ENCODE measurements at regions not wholly inside any gene's neighbourhood (a gene's known extent, or its start where the extent isn't known, plus 50 kb on each side); places are given as distances from the start of the nearest gene placed in this dataset.

DNA sequence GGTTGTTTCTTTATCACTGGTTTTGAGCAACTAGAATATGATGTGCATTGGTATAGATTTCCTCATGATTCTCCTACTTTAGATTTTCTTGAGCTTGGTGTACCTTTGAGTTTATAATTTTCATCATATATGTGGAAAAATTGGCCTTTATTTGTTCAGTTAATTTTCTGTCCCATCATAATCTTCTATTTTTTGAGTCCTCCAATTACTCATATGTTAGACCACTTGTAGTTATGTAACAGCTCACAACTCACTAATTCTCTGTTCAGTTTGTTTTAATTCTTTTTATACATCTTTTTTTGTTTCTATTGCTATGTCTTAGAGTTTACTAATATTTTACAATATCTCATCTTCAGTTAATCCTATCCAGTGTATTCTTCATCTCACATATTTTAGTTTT is 81.3 kb upstream of the LAMA2 start:
- no peak overlapping the region for H3K4me3 ChIP-seq (ENCODE audit: low read length in 3 of 3)
- no peaks in the 10 kb centered on the region for H3K36me3 ChIP-seq (ENCODE audit: control insufficient read depth in 2 of 3, insufficient read depth in 3 of 3, low read length in 3 of 3)
- FAIRE-seq (no peak), DNase-seq (no peak)
- no peaks in the 10 kb centered on the region for H3K9me3 ChIP-seq (ENCODE audit: control insufficient read depth in 2 of 3, insufficient read depth in 1 of 3, low read length in 3 of 3)
- no peaks in the 10 kb centered on the region for H3K4me1 ChIP-seq (ENCODE audit: control insufficient read depth in 2 of 3, insufficient read depth in 2 of 3, low read depth in 1 of 3, low read length in 3 of 3)
- no peak overlapping the region for H3K9ac ChIP-seq (ENCODE audit: low read length in 3 of 3)
- intact Hi-C loops (cut with DNase I): loop anchor here (10.0 kb wide), 1 partner anchor 443 kb away; no protein-coding TSS in a partner anchor
- H3K27me3 ChIP-seq (ENCODE audit: control insufficient read depth, insufficient read depth, low read length): no peaks in the 10 kb centered on the region
- TF ChIP-seq, protein P1, sequence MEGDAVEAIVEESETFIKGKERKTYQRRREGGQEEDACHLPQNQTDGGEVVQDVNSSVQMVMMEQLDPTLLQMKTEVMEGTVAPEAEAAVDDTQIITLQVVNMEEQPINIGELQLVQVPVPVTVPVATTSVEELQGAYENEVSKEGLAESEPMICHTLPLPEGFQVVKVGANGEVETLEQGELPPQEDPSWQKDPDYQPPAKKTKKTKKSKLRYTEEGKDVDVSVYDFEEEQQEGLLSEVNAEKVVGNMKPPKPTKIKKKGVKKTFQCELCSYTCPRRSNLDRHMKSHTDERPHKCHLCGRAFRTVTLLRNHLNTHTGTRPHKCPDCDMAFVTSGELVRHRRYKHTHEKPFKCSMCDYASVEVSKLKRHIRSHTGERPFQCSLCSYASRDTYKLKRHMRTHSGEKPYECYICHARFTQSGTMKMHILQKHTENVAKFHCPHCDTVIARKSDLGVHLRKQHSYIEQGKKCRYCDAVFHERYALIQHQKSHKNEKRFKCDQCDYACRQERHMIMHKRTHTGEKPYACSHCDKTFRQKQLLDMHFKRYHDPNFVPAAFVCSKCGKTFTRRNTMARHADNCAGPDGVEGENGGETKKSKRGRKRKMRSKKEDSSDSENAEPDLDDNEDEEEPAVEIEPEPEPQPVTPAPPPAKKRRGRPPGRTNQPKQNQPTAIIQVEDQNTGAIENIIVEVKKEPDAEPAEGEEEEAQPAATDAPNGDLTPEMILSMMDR (IDR thresholded peaks at IDR 0.05; ENCODE audit: borderline replicate concordance, extremely low read depth, insufficient read depth): no peak
- H3K27ac ChIP-seq (ENCODE audit: low read depth in 2 of 2, low read length in 2 of 2): no peak overlapping the region

DNA sequence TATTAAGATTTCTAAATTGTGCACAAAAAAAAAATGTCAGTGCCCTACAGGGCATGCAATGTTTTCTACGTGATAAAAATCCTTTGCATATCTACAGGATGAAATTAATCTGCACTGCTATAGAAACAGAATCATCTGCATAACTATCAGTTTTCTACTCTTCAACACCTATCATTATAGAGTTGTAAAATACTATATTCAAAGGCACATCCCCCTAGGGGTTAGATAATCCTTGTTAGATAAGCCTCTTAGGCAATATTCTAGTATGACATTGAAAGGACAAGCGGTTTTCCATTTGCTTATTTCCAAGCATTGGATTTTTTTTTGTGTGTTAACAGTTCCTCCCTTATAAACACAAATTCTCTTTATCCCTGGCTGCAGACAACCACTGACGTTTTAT is 98.7 kb upstream of the LAMA2 start:
- TF ChIP-seq, protein P1 (IDR thresholded peaks at IDR 0.05; ENCODE audit: borderline replicate concordance, extremely low read depth, insufficient read depth): no peak
- no peaks in the 10 kb centered on the region for H3K36me3 ChIP-seq (ENCODE audit: control insufficient read depth in 2 of 3, insufficient read depth in 3 of 3, low read length in 3 of 3)
- no peak for FAIRE-seq
- H3K9ac ChIP-seq (ENCODE audit: low read length in 3 of 3): no peak overlapping the region
- no peak for DNase-seq
- intact Hi-C loops (cut with DNase I): no loop called here
- H3K4me3 ChIP-seq (ENCODE audit: low read length in 3 of 3): no peak overlapping the region
- H3K27ac ChIP-seq (ENCODE audit: low read depth in 2 of 2, low read length in 2 of 2): no peak overlapping the region
- no peaks in the 10 kb centered on the region for H3K27me3 ChIP-seq (ENCODE audit: control insufficient read depth, insufficient read depth, low read length)
- no peaks in the 10 kb centered on the region for H3K9me3 ChIP-seq (ENCODE audit: control insufficient read depth in 2 of 3, insufficient read depth in 1 of 3, low read length in 3 of 3)
- H3K4me1 ChIP-seq (ENCODE audit: control insufficient read depth in 2 of 3, insufficient read depth in 2 of 3, low read depth in 1 of 3, low read length in 3 of 3): no peaks in the 10 kb centered on the region

- no peak for DNase-seq
- Histone ChIP-seq H3K4me1 (ENCODE audit: control insufficient read depth in 2 of 3, insufficient read depth in 2 of 3, low read depth in 1 of 3, low read length in 3 of 3) (no peaks in the 10 kb centered on the region), H3K9me3 (ENCODE audit: control insufficient read depth in 2 of 3, insufficient read depth in 1 of 3, low read length in 3 of 3) (peaks cover 0 to 4% (median 0%) of the 10 kb centered on the region in 3 donors), H3K4me3 (ENCODE audit: low read length in 3 of 3) (no peak overlapping the region), H3K27me3 (ENCODE audit: control insufficient read depth, insufficient read depth, low read length) (no peaks in the 10 kb centered on the region), H3K27ac (ENCODE audit: low read depth in 2 of 2, low read length in 2 of 2) (no peak overlapping the region), H3K9ac (ENCODE audit: low read length in 3 of 3) (no peak overlapping the region), H3K36me3 (ENCODE audit: control insufficient read depth in 2 of 3, insufficient read depth in 3 of 3, low read length in 3 of 3) (no peaks in the 10 kb centered on the region)
- intact Hi-C loops (cut with DNase I): no loop called here
- TF ChIP-seq, protein P1 (IDR thresholded peaks at IDR 0.05; ENCODE audit: borderline replicate concordance, extremely low read depth, insufficient read depth): no peak
- FAIRE-seq: no peak
Observed at GRCh38 chr6:128768187-128768586, 114.8 kb upstream of the LAMA2 start.

GRCh38 chr6:128767705-128768104 is 115.2 kb upstream of the LAMA2 start:
- DNase-seq: no peak
- Histone ChIP-seq H3K9ac (ENCODE audit: low read length in 3 of 3) (no peak overlapping the region), H3K4me3 (ENCODE audit: low read length in 3 of 3) (no peak overlapping the region), H3K4me1 (ENCODE audit: control insufficient read depth in 2 of 3, insufficient read depth in 2 of 3, low read depth in 1 of 3, low read length in 3 of 3) (no peaks in the 10 kb centered on the region), H3K36me3 (ENCODE audit: control insufficient read depth in 2 of 3, insufficient read depth in 3 of 3, low read length in 3 of 3) (no peaks in the 10 kb centered on the region), H3K27me3 (ENCODE audit: control insufficient read depth, insufficient read depth, low read length) (no peaks in the 10 kb centered on the region), H3K9me3 (ENCODE audit: control insufficient read depth in 2 of 3, insufficient read depth in 1 of 3, low read length in 3 of 3) (peaks cover 0 to 4% (median 0%) of the 10 kb centered on the region in 3 donors), H3K27ac (ENCODE audit: low read depth in 2 of 2, low read length in 2 of 2) (no peak overlapping the region)
- intact Hi-C loops (cut with DNase I): no loop called here
- TF ChIP-seq, protein P1 (IDR thresholded peaks at IDR 0.05; ENCODE audit: borderline replicate concordance, extremely low read depth, insufficient read depth): no peak
- no peak for FAIRE-seq

Data from kidney (tissue), 13 donors.